A549 (cell line): ENCODE measurements at regions not wholly inside any gene's neighbourhood (a gene's known extent, or its start where the extent isn't known, plus 50 kb on each side); places are given as distances from the start of the nearest gene placed in this dataset.

ENCODE experiments used
- ATAC-seq, 2 experiments: fragments of 200-7000 bp in 1 of 2; fragments of >200 bp in 1 of 2; cut with Nextera tagmentation in 1 of 2; cut with Tn5 transposase in 1 of 2; 3 replicates each; pipeline versions ENCODE4 v1.8.0 to v1.9.1; 2018 to 2020; ENCODE audit warnings: mild to moderate bottlenecking in 1 of 2, moderate library complexity in 1 of 2
- CTCF ChIA-PET: fragments of 300-600 bp; sonication (Branson Sonifier 250); formaldehyde crosslinking; extraction: SDS; loops from one replicate; lab custom pipeline; 2021; ENCODE audit warnings: antibody characterized with exemption, inconsistent platforms; lab: Yijun Ruan, JAX
- POLR2A ChIA-PET: fragments of 350-600 bp; formaldehyde crosslinking; extraction: SDS; loops from one replicate; lab custom pipeline; 2021; ENCODE audit warnings: antibody characterized with exemption, inconsistent platforms; lab: Yijun Ruan, JAX
- DNase-seq, 2 experiments: peaks; one replicate each; pipeline versions ENCODE4 v3.0.0 to v3.0.0-alpha.2; 2011 to 2016; ENCODE audit warnings: low read depth in 1 of 2, low spot score in 1 of 2
- FAIRE-seq: peaks from 2 replicates; lab custom pipeline; 2011; peaks lifted over from hg19 to GRCh38; lab: Jason Lieb, UNC
- H3K27ac ChIP-seq, 2 experiments: fragments of >200 bp; sonication (Bioruptor Twin); formaldehyde crosslinking; 3 replicates each; pipeline ENCODE4 v1.5.1; 2016 to 2017
- H3K4me1 ChIP-seq: fragments of >200 bp; sonication (Bioruptor Twin); formaldehyde crosslinking; 3 replicates; pipeline ENCODE4 v1.6.1; 2016
- H3K4me2 ChIP-seq: fragments of >200 bp; sonication (Bioruptor Twin); formaldehyde crosslinking; 3 replicates; pipeline ENCODE4 v1.6.1; 2016
- H3K4me3 ChIP-seq: fragments of >200 bp; sonication (Bioruptor Twin); formaldehyde crosslinking; 3 replicates; pipeline ENCODE4 v1.5.1; 2016
- H3K9me3 ChIP-seq: fragments of >200 bp; sonication (Bioruptor Twin); formaldehyde crosslinking; 3 replicates; pipeline ENCODE4 v1.6.1; 2016
- CHD4 ChIP-seq: fragments of 200-600 bp; sonication (generic); IDR thresholded peaks from 2 replicates; pipeline ENCODE4 v1.6.1; 2016; ENCODE audit warnings: antibody characterized with exemption, mild to moderate bottlenecking, borderline replicate concordance
- CTCF ChIP-seq: fragments of >200 bp; sonication (Bioruptor Twin); formaldehyde crosslinking; IDR thresholded peaks from 3 replicates; pipeline ENCODE4 v1.5.1; 2016
- E2F6 ChIP-seq: IDR thresholded peaks from 2 replicates; pipeline ENCODE4 v1.6.1; 2012; ENCODE audit warnings: low read depth, borderline replicate concordance
- ESRRA ChIP-seq: fragments of 150-350 bp; IDR thresholded peaks from 2 replicates; pipeline ENCODE4 v1.6.1; 2014; ENCODE audit warnings: mild to moderate bottlenecking, low read length, borderline replicate concordance
- GATA3 ChIP-seq: IDR thresholded peaks from 2 replicates; pipeline ENCODE4 v1.6.1; 2012; ENCODE audit warnings: borderline replicate concordance
- HES2 ChIP-seq: fragments of >200 bp; sonication (Bioruptor Twin); formaldehyde crosslinking; IDR thresholded peaks from 2 replicates; pipeline ENCODE4 v1.6.1; 2016
- HOXB5 ChIP-seq: fragments of 250-450 bp; sonication (Bioruptor Pico); IDR thresholded peaks from 2 replicates; pipeline ENCODE4 v1.5.0; 2020; ENCODE audit warnings: mild to moderate bottlenecking, moderate library complexity
- JUNB ChIP-seq: fragments of >200 bp; sonication (Bioruptor Twin); formaldehyde crosslinking; IDR thresholded peaks from 2 replicates; pipeline ENCODE4 v1.6.1; 2016
- KDM1A ChIP-seq: fragments of 200-600 bp; sonication (generic); IDR thresholded peaks from 2 replicates; pipeline ENCODE4 v1.6.1; 2016; ENCODE audit warnings: low read depth, mild to moderate bottlenecking
- KDM5A ChIP-seq: fragments of 200-600 bp; sonication (generic); IDR thresholded peaks from 2 replicates; pipeline ENCODE4 v1.6.1; 2016; ENCODE audit warnings: antibody characterized with exemption, mild to moderate bottlenecking
- MAFK ChIP-seq: fragments of 450-650 bp; IDR thresholded peaks from 2 replicates; pipeline ENCODE4 v1.6.1; 2014; ENCODE audit not compliant: partially characterized antibody
- MAX ChIP-seq: IDR thresholded peaks from 2 replicates; pipeline ENCODE4 v1.6.1; 2012
- MAZ ChIP-seq: fragments of 150-350 bp; IDR thresholded peaks from 2 replicates; pipeline ENCODE4 v1.6.1; 2014; ENCODE audit warnings: antibody characterized with exemption, low read depth, low read length, borderline replicate concordance
- NFE2L2 ChIP-seq: fragments of 150-350 bp; conservative IDR thresholded peaks from 2 replicates; pipeline ENCODE4 v1.6.1; 2014; ENCODE audit warnings: low read length
- NPAS2 ChIP-seq: fragments of 250-450 bp; sonication (Bioruptor Pico); IDR thresholded peaks from 2 replicates; pipeline ENCODE4 v1.8.0; 2022; ENCODE audit warnings: mild to moderate bottlenecking, moderate library complexity, borderline replicate concordance
- PBX3 ChIP-seq: IDR thresholded peaks from 2 replicates; pipeline ENCODE4 v1.6.1; 2012
- PHF8 ChIP-seq: fragments of 200-600 bp; sonication (generic); IDR thresholded peaks from 2 replicates; pipeline ENCODE4 v1.6.1; 2016; ENCODE audit warnings: low read depth, mild to moderate bottlenecking, antibody characterized with exemption, moderate library complexity, borderline replicate concordance
- RAD21 ChIP-seq, 2 experiments: fragments of >200 bp in 1 of 2; sonication (Bioruptor Twin) in 1 of 2; formaldehyde crosslinking in 1 of 2; IDR thresholded peaks in 1 of 2; conservative IDR thresholded peaks in 1 of 2; 2 replicates in 1 of 2; 3 replicates in 1 of 2; pipeline ENCODE4 v1.6.1; 2012 to 2018; ENCODE audit warnings: inconsistent platforms in 1 of 2
- RARB ChIP-seq: fragments of 250-450 bp; sonication (Bioruptor Pico); IDR thresholded peaks from 2 replicates; pipeline ENCODE4 v1.8.0; 2021; ENCODE audit warnings: mild to moderate bottlenecking, moderate library complexity
- ZC3H11A ChIP-seq: fragments of 450-650 bp; IDR thresholded peaks from 2 replicates; pipeline ENCODE4 v1.6.1; 2014; ENCODE audit warnings: antibody characterized with exemption, mild to moderate bottlenecking
- ZFP36 ChIP-seq: fragments of 450-650 bp; IDR thresholded peaks from 2 replicates; pipeline ENCODE4 v1.6.1; 2014; ENCODE audit warnings: borderline replicate concordance; ENCODE audit not compliant: partially characterized antibody
- ZNF302 ChIP-seq: fragments of 250-450 bp; sonication (Bioruptor Pico); IDR thresholded peaks from 2 replicates; pipeline ENCODE4 v1.9.0; 2021; ENCODE audit warnings: inconsistent platforms, mild to moderate bottlenecking, moderate library complexity
- ZSCAN20 ChIP-seq: fragments of 250-450 bp; sonication (Bioruptor Pico); IDR thresholded peaks from 2 replicates; pipeline ENCODE4 v1.8.0; 2022; ENCODE audit warnings: mild to moderate bottlenecking, moderate library complexity
- WGBS: methylation state at CpG from one replicate; pipeline ENCODE4 v1.1.6; 2017; ENCODE audit errors: missing lambda C conversion rate; 5-methylcytosine and 5-hydroxymethylcytosine counted together

- DNase-seq (no peak), ATAC-seq (no peak)
- no peak overlapping the region for H3K4me3 ChIP-seq
- no peaks in the 10 kb centered on the region for H3K9me3 ChIP-seq
- no peak overlapping the region for H3K4me2 ChIP-seq
- ChIA-PET CTCF (no interaction called here), POLR2A (no interaction called here)
- no peak overlapping the region for H3K27ac ChIP-seq
- TF ChIP-seq PBX3: no peak
- TF ChIP-seq MAX: no peak
- no peak for TF ChIP-seq ZFP36
- TF ChIP-seq ESRRA: no peak
- no peak for TF ChIP-seq JUNB
- no peak for TF ChIP-seq PHF8
- no peak for TF ChIP-seq CHD4
- TF ChIP-seq RAD21 (conservative IDR thresholded peaks at IDR 0.05 in 1 of 2, IDR thresholded peaks at IDR 0.05 in 1 of 2): no peak
- no peak for TF ChIP-seq KDM5A
- no peak for TF ChIP-seq NFE2L2
- TF ChIP-seq ZC3H11A: no peak
- no peak for TF ChIP-seq ZSCAN20 (CRISPR knock-in tag)
- no peak for TF ChIP-seq HOXB5 (CRISPR knock-in tag)
- TF ChIP-seq ZNF302: no peak
- TF ChIP-seq HES2: no peak
- TF ChIP-seq KDM1A: no peak
- TF ChIP-seq, all 56 proteins: peak for 0
- peaks cover 23% of the 10 kb centered on the region for H3K4me1 ChIP-seq
- 100% methylated on average over 1 of the region's 1 CpG for WGBS
- no peak for FAIRE-seq
Observed at GRCh38 chr1:94303005-94303404, 65.6 kb upstream of the ARHGAP29 start.

GRCh38 chr1:94302497-94302896 is 65.1 kb upstream of the ARHGAP29 start:
- H3K9me3 ChIP-seq: no peaks in the 10 kb centered on the region
- ChIA-PET CTCF (no interaction called here), POLR2A (interaction anchor here (0.5 kb wide), 1 partner anchor 30 kb away, joined by 3 read pairs; no protein-coding TSS in a partner anchor)
- no peak overlapping the region for H3K4me3 ChIP-seq
- no peak for TF ChIP-seq MAZ
- no peak for TF ChIP-seq ZC3H11A
- no peak for TF ChIP-seq NPAS2 (CRISPR knock-in tag)
- TF ChIP-seq CTCF: no peak
- no peak for TF ChIP-seq JUNB
- no peak for TF ChIP-seq KDM5A
- no peak for TF ChIP-seq CHD4
- no peak for TF ChIP-seq ZSCAN20 (CRISPR knock-in tag)
- no peak for TF ChIP-seq E2F6
- TF ChIP-seq PBX3: no peak
- no peak for TF ChIP-seq GATA3
- no peak for TF ChIP-seq MAFK
- TF ChIP-seq RARB (CRISPR knock-in tag): no peak
- TF ChIP-seq ZNF302: no peak
- 83% methylated on average over 6 of the region's 6 CpGs for WGBS
- no peak overlapping the region for H3K27ac ChIP-seq
- FAIRE-seq (no peak), DNase-seq (no peak), ATAC-seq (no peak)
- no peak overlapping the region for H3K4me2 ChIP-seq
- H3K4me1 ChIP-seq: peaks cover 23% of the 10 kb centered on the region
